ENCODE measurements at regions not wholly inside any gene's neighbourhood (a gene's known extent, or its start where the extent isn't known, plus 50 kb on each side); places are given as distances from the start of the nearest gene placed in this dataset.

- Histone ChIP-seq H3K23ac (ENCODE audit: insufficient read length, low read depth, low read length) (no peak overlapping the region), H2AFZ (ENCODE audit: low read length) (no peak overlapping the region), H2BK20ac (ENCODE audit: low read depth, low read length, poor library complexity, severe bottlenecking) (no peak overlapping the region), H2BK12ac (ENCODE audit: insufficient read length, low read depth, low read length) (no peak overlapping the region), H3K23me2 (ENCODE audit: insufficient read length, low read depth, low read length, poor library complexity, severe bottlenecking) (no peaks in the 10 kb centered on the region), H3K4ac (ENCODE audit: low read depth, low read length) (no peak overlapping the region), H3K79me2 (ENCODE audit: insufficient read depth, low read length) (no peaks in the 10 kb centered on the region), H3K4me2 (ENCODE audit: insufficient read depth, insufficient read length, low read length) (no peak overlapping the region), H4K5ac (ENCODE audit: insufficient read length, low read depth, low read length) (no peak overlapping the region), H4K91ac (ENCODE audit: insufficient read length, low read depth, low read length) (no peak overlapping the region), H2BK15ac (ENCODE audit: low read depth, low read length) (no peak overlapping the region), H3K4me1 (ENCODE audit: insufficient read depth, low read length) (no peaks in the 10 kb centered on the region), H3K56ac (ENCODE audit: insufficient read length, low read depth, low read length) (no peak overlapping the region), H3K18ac (ENCODE audit: insufficient read length, low read depth, low read length) (no peak overlapping the region), H2BK120ac (ENCODE audit: low read depth, low read length, poor library complexity, severe bottlenecking) (no peak overlapping the region), H3T11ph (ENCODE audit: low read length) (no peak overlapping the region), H3K9me3 (ENCODE audit: control insufficient read depth, low read depth, low read length) (no peaks in the 10 kb centered on the region), H4K8ac (replicated peaks; ENCODE audit: insufficient read length, low read depth, low read length) (no peak overlapping the region), H3K9ac (ENCODE audit: extremely low read depth, insufficient read length, low read length) (no peak overlapping the region), H2BK5ac (ENCODE audit: insufficient read length, low read length) (no peak overlapping the region), H3K79me1 (ENCODE audit: insufficient read depth, low read depth, low read length, poor library complexity, severe bottlenecking) (no peaks in the 10 kb centered on the region), H2AK5ac (ENCODE audit: insufficient read length, low read length) (no peak overlapping the region), H3K27me3 (ENCODE audit: insufficient read depth, low read length) (no peaks in the 10 kb centered on the region), H4K20me1 (ENCODE audit: control insufficient read depth, insufficient read depth, insufficient read length) (no peaks in the 10 kb centered on the region), H3K14ac (ENCODE audit: insufficient read depth, low read length) (no peak overlapping the region), H3K27ac (ENCODE audit: insufficient read length, low read depth, low read length) (no peak overlapping the region)
- no peaks in the 10 kb centered on the region for H3K36me3 Mint-ChIP-seq (ENCODE audit: insufficient read depth in 1 of 3, low read depth in 3 of 3)
- H3K27me3 Mint-ChIP-seq (ENCODE audit: low read depth): peaks cover 2% of the 10 kb centered on the region
- WGBS (ENCODE audit: extremely low coverage, insufficient read length, low lambda C conversion rate): no CpG with 5 or more reads among the region's 16 CpGs
- DNase-seq: no peak
- H3K27ac Mint-ChIP-seq: no peak overlapping the region; a peak in 1 of 7 replicates
- no peaks in the 10 kb centered on the region for H3K4me1 Mint-ChIP-seq
- TF ChIP-seq, protein P1, sequence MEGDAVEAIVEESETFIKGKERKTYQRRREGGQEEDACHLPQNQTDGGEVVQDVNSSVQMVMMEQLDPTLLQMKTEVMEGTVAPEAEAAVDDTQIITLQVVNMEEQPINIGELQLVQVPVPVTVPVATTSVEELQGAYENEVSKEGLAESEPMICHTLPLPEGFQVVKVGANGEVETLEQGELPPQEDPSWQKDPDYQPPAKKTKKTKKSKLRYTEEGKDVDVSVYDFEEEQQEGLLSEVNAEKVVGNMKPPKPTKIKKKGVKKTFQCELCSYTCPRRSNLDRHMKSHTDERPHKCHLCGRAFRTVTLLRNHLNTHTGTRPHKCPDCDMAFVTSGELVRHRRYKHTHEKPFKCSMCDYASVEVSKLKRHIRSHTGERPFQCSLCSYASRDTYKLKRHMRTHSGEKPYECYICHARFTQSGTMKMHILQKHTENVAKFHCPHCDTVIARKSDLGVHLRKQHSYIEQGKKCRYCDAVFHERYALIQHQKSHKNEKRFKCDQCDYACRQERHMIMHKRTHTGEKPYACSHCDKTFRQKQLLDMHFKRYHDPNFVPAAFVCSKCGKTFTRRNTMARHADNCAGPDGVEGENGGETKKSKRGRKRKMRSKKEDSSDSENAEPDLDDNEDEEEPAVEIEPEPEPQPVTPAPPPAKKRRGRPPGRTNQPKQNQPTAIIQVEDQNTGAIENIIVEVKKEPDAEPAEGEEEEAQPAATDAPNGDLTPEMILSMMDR (conservative IDR thresholded peaks at IDR 0.05): no peak
- H3K4me3 Mint-ChIP-seq: no peak overlapping the region
- no peaks in the 10 kb centered on the region for H3K9me3 Mint-ChIP-seq
These were observed 141.4 kb downstream of the MTX3 start for GRCh38 chr5:79849486-79850315.
